ENCODE measurements at regions not wholly inside any gene's neighbourhood (a gene's known extent, or its start where the extent isn't known, plus 50 kb on each side); places are given as distances from the start of the nearest gene placed in this dataset.

DNA sequence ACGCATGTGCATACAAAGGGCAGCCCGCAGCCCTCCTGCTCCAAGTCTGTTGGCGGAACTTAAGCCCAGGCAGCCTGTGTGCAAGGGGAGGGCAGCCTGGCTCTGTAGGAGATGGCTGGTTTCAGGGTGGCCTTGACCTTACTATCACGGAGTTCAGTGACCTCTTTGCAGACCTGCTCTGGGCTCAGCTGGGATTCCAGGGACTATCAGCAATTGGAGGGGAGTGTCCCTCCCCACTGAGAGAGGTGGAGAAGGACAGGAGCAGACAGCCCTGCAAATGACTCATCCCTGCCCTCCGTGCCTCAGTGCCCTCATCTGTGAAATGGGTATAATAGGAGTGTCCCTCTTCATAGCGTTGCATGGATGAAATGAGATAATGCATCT, 66.2 kb upstream of the DLK1 start:
- TF ChIP-seq, protein P1, sequence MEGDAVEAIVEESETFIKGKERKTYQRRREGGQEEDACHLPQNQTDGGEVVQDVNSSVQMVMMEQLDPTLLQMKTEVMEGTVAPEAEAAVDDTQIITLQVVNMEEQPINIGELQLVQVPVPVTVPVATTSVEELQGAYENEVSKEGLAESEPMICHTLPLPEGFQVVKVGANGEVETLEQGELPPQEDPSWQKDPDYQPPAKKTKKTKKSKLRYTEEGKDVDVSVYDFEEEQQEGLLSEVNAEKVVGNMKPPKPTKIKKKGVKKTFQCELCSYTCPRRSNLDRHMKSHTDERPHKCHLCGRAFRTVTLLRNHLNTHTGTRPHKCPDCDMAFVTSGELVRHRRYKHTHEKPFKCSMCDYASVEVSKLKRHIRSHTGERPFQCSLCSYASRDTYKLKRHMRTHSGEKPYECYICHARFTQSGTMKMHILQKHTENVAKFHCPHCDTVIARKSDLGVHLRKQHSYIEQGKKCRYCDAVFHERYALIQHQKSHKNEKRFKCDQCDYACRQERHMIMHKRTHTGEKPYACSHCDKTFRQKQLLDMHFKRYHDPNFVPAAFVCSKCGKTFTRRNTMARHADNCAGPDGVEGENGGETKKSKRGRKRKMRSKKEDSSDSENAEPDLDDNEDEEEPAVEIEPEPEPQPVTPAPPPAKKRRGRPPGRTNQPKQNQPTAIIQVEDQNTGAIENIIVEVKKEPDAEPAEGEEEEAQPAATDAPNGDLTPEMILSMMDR (conservative IDR thresholded peaks at IDR 0.05 in 1 of 2, IDR thresholded peaks at IDR 0.05 in 1 of 2; ENCODE audit: low read depth in 1 of 2, low read length in 2 of 2), result no peak
- TF ChIP-seq EZH2 (IDR thresholded peaks at IDR 0.05; ENCODE audit: low read length, missing control alignments), result no peak
